Myocyte (in vitro differentiated cells): ENCODE measurements at regions not wholly inside any gene's neighbourhood (a gene's known extent, or its start where the extent isn't known, plus 50 kb on each side); places are given as distances from the start of the nearest gene placed in this dataset.

ENCODE experiments used
- DNase-seq: peaks from one replicate; pipeline ENCODE4 v3.0.0-alpha.2; 2012; ENCODE audit warnings: low read depth

GRCh38 chr4:122038896-122039295, 87.0 kb upstream of the TRPC3 start:
- no peak for DNase-seq

- DNase-seq, result no peak
Measured at GRCh38 chr4:122034619-122035018, 82.8 kb upstream of the TRPC3 start.

- no peak for DNase-seq
Measured at GRCh38 chr4:122027203-122027602, 75.3 kb upstream of the TRPC3 start.

GRCh38 chr4:122017296-122017695, 65.4 kb upstream of the TRPC3 start:
- peak; percentile 39 for DNase-seq

GRCh38 chr4:122015203-122015602, 63.3 kb upstream of the TRPC3 start:
- DNase-seq, result no peak

GRCh38 chr4:122012735-122013134, 60.9 kb upstream of the TRPC3 start:
- DNase-seq, result peak; percentile 8

- DNase-seq, result no peak
Measured at GRCh38 chr4:122010610-122011009, 58.8 kb upstream of the TRPC3 start.

- no peak for DNase-seq
Measured at GRCh38 chr4:122009524-122009923, 57.7 kb upstream of the TRPC3 start.

- DNase-seq, result no peak
Measured at GRCh38 chr4:122007016-122007415, 55.2 kb upstream of the TRPC3 start.

- DNase-seq, result peak; percentile 67
Measured at GRCh38 chr4:122005064-122005755, 53.4 kb upstream of the TRPC3 start.

GRCh38 chr4:122003335-122003734, 51.5 kb upstream of the TRPC3 start:
- peak; percentile 6 for DNase-seq
